Sigmoid colon (tissue), 6 donors: ENCODE measurements at regions not wholly inside any gene's neighbourhood (a gene's known extent, or its start where the extent isn't known, plus 50 kb on each side); places are given as distances from the start of the nearest gene placed in this dataset.

Source experiments
- DNase-seq: peaks from one replicate; pipeline ENCODE4 v3.0.0-alpha.2; 2019
- H3K27ac ChIP-seq, 4 donors: fragments of 200-600 bp; sonication (generic); one replicate each; pipeline ENCODE4 v1.5.1; 2016 to 2019; ENCODE audit warnings: mild to moderate bottlenecking in 1 of 4
- H3K27me3 ChIP-seq, 3 donors: fragments of 200-600 bp; sonication (generic); one replicate each; pipeline ENCODE4 v1.5.1; 2019; ENCODE audit warnings: mild to moderate bottlenecking in 1 of 3
- H3K36me3 ChIP-seq, 4 donors: fragments of 200-600 bp; sonication (generic); one replicate each; pipeline ENCODE4 v1.5.1; 2016 to 2019
- H3K4me1 ChIP-seq, 4 donors: fragments of 200-600 bp; sonication (generic); one replicate each; pipeline ENCODE4 v1.5.1; 2017 to 2019
- H3K4me3 ChIP-seq, 4 donors: fragments of 200-600 bp; sonication (generic); one replicate each; pipeline ENCODE4 v1.5.1; 2017 to 2019; ENCODE audit warnings: mild to moderate bottlenecking in 2 of 4, moderate library complexity in 1 of 4
- H3K9me3 ChIP-seq, 4 donors: fragments of 200-600 bp in 3 of 4; sonication (generic) in 3 of 4; one replicate each; pipeline versions ENCODE4 v1.5.1 to v1.6.1; 2013 to 2019
- CTCF ChIP-seq, 4 experiments: fragments of 450-650 bp in 3 of 4; fragments of 200-600 bp in 1 of 4; IDR thresholded peaks; one replicate each; pipeline ENCODE4 v1.5.1; 2016 to 2019; ENCODE audit warnings: antibody characterized with exemption in 4 of 4, mild to moderate bottlenecking in 3 of 4, moderate library complexity in 2 of 4
- EP300 ChIP-seq, 4 donors: sonication (generic); formaldehyde crosslinking; IDR thresholded peaks; one replicate each; pipeline ENCODE4 v1.6.1; 2017; ENCODE audit warnings: antibody characterized with exemption in 4 of 4
- POLR2A ChIP-seq, 2 donors: fragments of 450-650 bp; IDR thresholded peaks; one replicate each; pipeline ENCODE4 v1.6.1; 2016; ENCODE audit warnings: antibody characterized with exemption in 2 of 2, mild to moderate bottlenecking in 2 of 2, moderate library complexity in 2 of 2
- POLR2AphosphoS5 ChIP-seq, 4 donors: sonication (generic); formaldehyde crosslinking; IDR thresholded peaks; one replicate each; pipeline ENCODE4 v1.6.1; 2017; ENCODE audit warnings: antibody characterized with exemption in 4 of 4
- WGBS, 2 donors: extraction: QIAGEN DNeasy Blood & Tissue Kit; methylation state at CpG; one replicate each; pipeline ENCODE4 v1.1.7; 2013; 5-methylcytosine and 5-hydroxymethylcytosine counted together
- intact Hi-C: fragments of 100-400 bp; cut with DNase I; formaldehyde crosslinking; loops from one replicate; pipeline ENCODE4 v1.15.1; 2023
- donor health status: healthy with polysubstance abuse.
- donor health status: healthy.

GRCh38 chr4:95898226-95898625 is 58.3 kb downstream of the PDHA2 start:
- Histone ChIP-seq H3K4me3 (no peak overlapping the region), H3K9me3 (peaks cover 0 to 3% (median 0%) of the 10 kb centered on the region in 4 donors), H3K36me3 (no peaks in the 10 kb centered on the region), H3K27ac (no peak overlapping the region), H3K27me3 (no peaks in the 10 kb centered on the region), H3K4me1 (no peaks in the 10 kb centered on the region)
- intact Hi-C loops = no loop called here
- 66 to 78% methylated on average over 2 of the region's 2 CpGs for WGBS, 2 donors
- no peak for TF ChIP-seq POLR2A (IDR thresholded peaks at IDR 0.05)
- TF ChIP-seq EP300 (IDR thresholded peaks at IDR 0.05) = no peak
- TF ChIP-seq POLR2AphosphoS5 (IDR thresholded peaks at IDR 0.05) = no peak
- no peak for TF ChIP-seq CTCF (IDR thresholded peaks at IDR 0.05)
- no peak for DNase-seq

GRCh38 chr4:95909211-95909610 is 69.3 kb downstream of the PDHA2 start:
- TF ChIP-seq CTCF (IDR thresholded peaks at IDR 0.05) (no peak), POLR2A (IDR thresholded peaks at IDR 0.05) (no peak), POLR2AphosphoS5 (IDR thresholded peaks at IDR 0.05) (no peak), EP300 (IDR thresholded peaks at IDR 0.05) (no peak)
- DNase-seq = no peak
- no peaks in the 10 kb centered on the region for H3K4me1 ChIP-seq

GRCh38 chr4:95910749-95911148 is 70.9 kb downstream of the PDHA2 start:
- Histone ChIP-seq H3K4me3 (no peak overlapping the region), H3K9me3 (no peaks in the 10 kb centered on the region), H3K27ac (no peak overlapping the region), H3K36me3 (no peaks in the 10 kb centered on the region), H3K27me3 (no peaks in the 10 kb centered on the region), H3K4me1 (no peaks in the 10 kb centered on the region)
- no peak for DNase-seq
- 36 to 67% methylated on average over 2 of the region's 2 CpGs for WGBS, 2 donors
- intact Hi-C loops = no loop called here
- TF ChIP-seq CTCF (IDR thresholded peaks at IDR 0.05) (no peak), POLR2AphosphoS5 (IDR thresholded peaks at IDR 0.05) (no peak), POLR2A (IDR thresholded peaks at IDR 0.05) (no peak), EP300 (IDR thresholded peaks at IDR 0.05) (no peak)

More at GRCh38 chr4:95909211-95909610, 69.3 kb downstream of the PDHA2 start:
- Histone ChIP-seq H3K27me3 (no peaks in the 10 kb centered on the region), H3K27ac (no peak overlapping the region), H3K4me3 (no peak overlapping the region), H3K9me3 (no peaks in the 10 kb centered on the region), H3K36me3 (no peaks in the 10 kb centered on the region)
- WGBS, 2 donors = 88 to 89% methylated on average over 1 of the region's 1 CpG
- intact Hi-C loops = no loop called here

- intact Hi-C loops = no loop called here
- Histone ChIP-seq H3K27me3 (no peaks in the 10 kb centered on the region), H3K4me1 (no peaks in the 10 kb centered on the region), H3K27ac (no peak overlapping the region), H3K36me3 (no peaks in the 10 kb centered on the region), H3K9me3 (no peaks in the 10 kb centered on the region), H3K4me3 (no peak overlapping the region)
- no peak for DNase-seq
- no peak for TF ChIP-seq POLR2AphosphoS5 (IDR thresholded peaks at IDR 0.05)
- no peak for TF ChIP-seq POLR2A (IDR thresholded peaks at IDR 0.05)
- no peak for TF ChIP-seq CTCF (IDR thresholded peaks at IDR 0.05)
- TF ChIP-seq EP300 (IDR thresholded peaks at IDR 0.05) = no peak
Measured at GRCh38 chr4:95921470-95921869, 81.6 kb downstream of the PDHA2 start.

GRCh38 chr4:95929448-95930064 is 89.7 kb downstream of the PDHA2 start:
- DNase-seq = no peak
- Histone ChIP-seq H3K4me1 (no peaks in the 10 kb centered on the region), H3K27me3 (no peaks in the 10 kb centered on the region), H3K27ac (no peak overlapping the region), H3K4me3 (no peak overlapping the region), H3K36me3 (no peaks in the 10 kb centered on the region), H3K9me3 (peaks cover 0 to 4% (median 0%) of the 10 kb centered on the region in 4 donors)
- TF ChIP-seq POLR2AphosphoS5 (IDR thresholded peaks at IDR 0.05) (no peak), CTCF (IDR thresholded peaks at IDR 0.05) (no peak)
- intact Hi-C loops = no loop called here
- WGBS, 2 donors = 31 to 66% methylated on average over 1 of the region's 1 CpG
